Kidney (tissue), 13 donors: ENCODE measurements at regions not wholly inside any gene's neighbourhood (a gene's known extent, or its start where the extent isn't known, plus 50 kb on each side); places are given as distances from the start of the nearest gene placed in this dataset.
"Not testable (repeated sequence)": the region's sequence is repeated elsewhere in the genome, so short reads cannot be mapped to it uniquely, and the experiment has no call there.

Source experiments
- DNase-seq, 5 donors: peaks; one replicate each; pipeline ENCODE4 v3.0.0-alpha.2; 2013 to 2020
- FAIRE-seq: peaks from 2 replicates; lab custom pipeline; 2012; peaks lifted over from hg19 to GRCh38; lab: Jason Lieb, UNC
- H3K27ac ChIP-seq, 2 donors: one replicate each; pipeline ENCODE4 v1.7.0; 2013; ENCODE audit warnings: low read depth in 2 of 2, low read length in 2 of 2, inconsistent platforms in 1 of 2
- H3K27me3 ChIP-seq: one replicate; pipeline ENCODE4 v1.7.1; 2013; ENCODE audit warnings: low read length, inconsistent platforms; ENCODE audit not compliant: control insufficient read depth, insufficient read depth
- H3K36me3 ChIP-seq, 3 donors: one replicate each; pipeline versions ENCODE4 v1.7.0 to v1.7.1; 2013; ENCODE audit warnings: low read length in 3 of 3, control low read depth in 1 of 3, inconsistent platforms in 1 of 3; ENCODE audit not compliant: insufficient read depth in 3 of 3, control insufficient read depth in 2 of 3
- H3K4me1 ChIP-seq, 3 donors: one replicate each; pipeline versions ENCODE4 v1.7.0 to v1.7.1; 2013; ENCODE audit warnings: low read length in 3 of 3, inconsistent platforms in 1 of 3, low read depth in 1 of 3; ENCODE audit not compliant: control insufficient read depth in 2 of 3, insufficient read depth in 2 of 3
- H3K4me3 ChIP-seq, 3 donors: one replicate each; pipeline versions ENCODE4 v1.7.0 to v1.8.1; 2013; ENCODE audit warnings: low read length in 3 of 3, control low read depth in 1 of 3, inconsistent platforms in 1 of 3
- H3K9ac ChIP-seq, 3 donors: one replicate each; pipeline versions ENCODE4 v1.7.0 to v1.7.1; 2013; ENCODE audit warnings: low read length in 3 of 3, control low read depth in 1 of 3, inconsistent platforms in 1 of 3
- H3K9me3 ChIP-seq, 3 donors: one replicate each; pipeline versions ENCODE4 v1.7.0 to v1.7.1; 2013; ENCODE audit warnings: low read length in 3 of 3, control low read depth in 1 of 3, inconsistent platforms in 1 of 3; ENCODE audit not compliant: control insufficient read depth in 2 of 3, insufficient read depth in 1 of 3
- intact Hi-C: fragments of 100-400 bp; cut with DNase I; formaldehyde crosslinking; loops from one replicate; pipeline ENCODE4 v1.11.1; 2022
- TF ChIP-seq, protein P1 (sequence below): IDR thresholded peaks from 3 replicates; pipeline ENCODE4 v1.5.1; 2012; ENCODE audit warnings: mild to moderate bottlenecking, moderate library complexity, borderline replicate concordance; ENCODE audit not compliant: insufficient read depth; ENCODE audit errors: extremely low read depth
- donor health status: control.
- donor health status: control.
- donor health status: control.
- donor health status: control.
- donor health status: control.
- donor health status: DM: yes; HTN: yes; CAD: no.
- donor health status: Normal renal cell carcinoma (clear cell type).

- H3K27ac ChIP-seq = no peak overlapping the region
- DNase-seq = peak in 1 of 5 donors; percentile 23
- no peaks in the 10 kb centered on the region for H3K9me3 ChIP-seq
- no peaks in the 10 kb centered on the region for H3K4me1 ChIP-seq
- no peak for FAIRE-seq
- H3K36me3 ChIP-seq = no peaks in the 10 kb centered on the region
- no peak overlapping the region for H3K4me3 ChIP-seq
- no peak overlapping the region for H3K9ac ChIP-seq
- H3K27me3 ChIP-seq = no peaks in the 10 kb centered on the region
- intact Hi-C loops = no loop called here
- TF ChIP-seq, protein P1, sequence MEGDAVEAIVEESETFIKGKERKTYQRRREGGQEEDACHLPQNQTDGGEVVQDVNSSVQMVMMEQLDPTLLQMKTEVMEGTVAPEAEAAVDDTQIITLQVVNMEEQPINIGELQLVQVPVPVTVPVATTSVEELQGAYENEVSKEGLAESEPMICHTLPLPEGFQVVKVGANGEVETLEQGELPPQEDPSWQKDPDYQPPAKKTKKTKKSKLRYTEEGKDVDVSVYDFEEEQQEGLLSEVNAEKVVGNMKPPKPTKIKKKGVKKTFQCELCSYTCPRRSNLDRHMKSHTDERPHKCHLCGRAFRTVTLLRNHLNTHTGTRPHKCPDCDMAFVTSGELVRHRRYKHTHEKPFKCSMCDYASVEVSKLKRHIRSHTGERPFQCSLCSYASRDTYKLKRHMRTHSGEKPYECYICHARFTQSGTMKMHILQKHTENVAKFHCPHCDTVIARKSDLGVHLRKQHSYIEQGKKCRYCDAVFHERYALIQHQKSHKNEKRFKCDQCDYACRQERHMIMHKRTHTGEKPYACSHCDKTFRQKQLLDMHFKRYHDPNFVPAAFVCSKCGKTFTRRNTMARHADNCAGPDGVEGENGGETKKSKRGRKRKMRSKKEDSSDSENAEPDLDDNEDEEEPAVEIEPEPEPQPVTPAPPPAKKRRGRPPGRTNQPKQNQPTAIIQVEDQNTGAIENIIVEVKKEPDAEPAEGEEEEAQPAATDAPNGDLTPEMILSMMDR = no peak
Measured at GRCh38 chr17:43308999-43309398, 75.2 kb upstream of the RNU2-1 start.

DNA sequence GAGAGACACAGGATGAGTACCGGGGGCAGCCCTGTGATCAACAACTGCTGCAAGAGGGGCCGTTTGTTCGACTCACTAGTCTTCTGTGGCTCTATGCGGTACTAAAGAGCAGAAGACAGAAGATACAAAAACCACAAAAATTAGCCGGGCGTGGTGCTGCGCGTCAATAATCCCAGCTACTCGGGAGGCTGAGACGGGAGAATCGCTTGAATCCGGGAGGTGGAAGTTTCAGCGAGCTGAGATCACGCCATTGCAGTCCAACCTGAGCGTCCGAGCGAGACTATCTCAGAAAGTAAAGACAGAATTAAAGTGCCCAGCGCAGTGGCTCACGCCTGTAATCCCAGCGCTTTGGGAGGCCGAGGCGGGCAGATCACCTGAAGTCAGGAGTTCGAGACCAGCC, 71.0 kb upstream of the RNU2-1 start:
- H3K9me3 ChIP-seq, H3K27ac ChIP-seq, FAIRE-seq, H3K36me3 ChIP-seq, H3K9ac ChIP-seq, DNase-seq, H3K27me3 ChIP-seq, H3K4me1 ChIP-seq, intact Hi-C loops, H3K4me3 ChIP-seq: not testable (repeated sequence)

DNA sequence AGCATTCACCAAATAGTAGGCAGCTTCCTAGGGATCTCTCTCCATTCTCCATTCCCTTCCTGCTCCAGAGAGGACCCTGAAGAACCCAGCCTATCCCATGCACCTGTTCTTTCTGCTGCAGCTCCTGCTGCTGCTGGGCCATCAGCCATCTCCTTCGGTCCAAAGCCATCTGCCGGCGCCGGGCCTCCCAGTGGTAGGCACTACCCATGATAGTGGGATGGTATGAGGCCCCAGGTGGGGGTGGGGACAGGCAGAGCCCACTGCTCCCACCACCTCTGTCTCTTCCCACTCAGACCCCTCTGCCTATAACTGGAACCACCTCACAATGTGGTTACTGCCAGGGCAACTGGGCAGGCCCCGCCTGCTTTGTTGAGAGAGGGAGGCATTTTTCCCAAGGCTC, 69.3 kb upstream of the RNU2-1 start:
- H3K4me3 ChIP-seq, FAIRE-seq, H3K9ac ChIP-seq, intact Hi-C loops, H3K9me3 ChIP-seq, H3K27ac ChIP-seq, H3K36me3 ChIP-seq, H3K27me3 ChIP-seq, DNase-seq, H3K4me1 ChIP-seq: not testable (repeated sequence)

- H3K27me3 ChIP-seq, DNase-seq, H3K4me1 ChIP-seq, H3K27ac ChIP-seq, H3K9me3 ChIP-seq, H3K9ac ChIP-seq, H3K4me3 ChIP-seq, FAIRE-seq, H3K36me3 ChIP-seq, intact Hi-C loops: not testable (repeated sequence)
Measured at GRCh38 chr17:43299300-43300076, 65.7 kb upstream of the RNU2-1 start.

GRCh38 chr17:43289670-43290069, 55.9 kb upstream of the RNU2-1 start:
- H3K9me3 ChIP-seq, H3K27me3 ChIP-seq, DNase-seq, FAIRE-seq, H3K36me3 ChIP-seq, H3K4me1 ChIP-seq, H3K27ac ChIP-seq, H3K4me3 ChIP-seq, H3K9ac ChIP-seq, intact Hi-C loops: not testable (repeated sequence)

GRCh38 chr17:43283606-43284005, 49.8 kb upstream of the RNU2-1 start:
- H3K27me3 ChIP-seq, FAIRE-seq, H3K9ac ChIP-seq, H3K4me3 ChIP-seq, H3K27ac ChIP-seq, DNase-seq, H3K36me3 ChIP-seq, H3K4me1 ChIP-seq, H3K9me3 ChIP-seq, intact Hi-C loops: not testable (repeated sequence)
